LoVo (cell line): ENCODE measurements at regions not wholly inside any gene's neighbourhood (a gene's known extent, or its start where the extent isn't known, plus 50 kb on each side); places are given as distances from the start of the nearest gene placed in this dataset.

ENCODE experiments used
- DNase-seq: peaks from one replicate; pipeline ENCODE4 v3.0.0-alpha.2; 2016; ENCODE audit warnings: low spot score

DNA sequence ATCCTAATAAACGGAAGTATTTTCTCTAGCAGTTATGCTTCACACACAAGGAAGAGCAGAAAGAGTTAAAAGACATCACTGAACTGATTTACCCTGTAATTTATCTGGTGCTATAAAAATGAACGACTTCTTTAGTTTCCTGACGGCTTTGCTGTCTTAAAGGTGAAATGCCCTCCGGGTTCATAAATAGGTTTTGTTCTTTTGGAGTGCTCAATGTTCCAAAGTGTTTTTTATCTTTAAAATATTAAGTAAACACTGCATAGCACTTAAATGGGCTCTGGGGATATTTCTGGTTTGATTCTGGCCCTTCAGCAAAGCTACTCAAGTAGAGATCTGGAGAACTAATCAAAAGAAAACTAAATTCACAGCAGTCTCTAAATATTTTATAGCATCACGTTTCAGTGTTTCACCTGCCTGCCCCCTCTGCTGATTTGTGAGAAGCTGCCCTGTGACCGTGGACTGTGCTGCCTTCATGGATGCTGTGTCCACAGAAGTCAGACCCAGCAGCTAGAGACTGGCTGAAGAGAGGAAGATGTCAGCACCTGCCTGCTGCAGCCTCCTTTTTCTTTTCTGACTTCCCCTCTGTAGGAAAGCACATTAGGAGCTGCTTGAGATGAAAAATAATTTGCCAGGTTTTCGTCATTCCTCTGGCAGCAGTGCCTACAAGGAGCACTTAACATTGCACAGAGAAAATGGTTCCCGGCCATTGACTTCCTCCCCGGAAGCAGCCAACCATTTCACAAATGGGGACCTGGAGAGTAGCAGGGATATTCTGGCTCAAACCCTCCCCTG lies 205.1 kb upstream of the FSCB start:
- no peak for DNase-seq

DNA sequence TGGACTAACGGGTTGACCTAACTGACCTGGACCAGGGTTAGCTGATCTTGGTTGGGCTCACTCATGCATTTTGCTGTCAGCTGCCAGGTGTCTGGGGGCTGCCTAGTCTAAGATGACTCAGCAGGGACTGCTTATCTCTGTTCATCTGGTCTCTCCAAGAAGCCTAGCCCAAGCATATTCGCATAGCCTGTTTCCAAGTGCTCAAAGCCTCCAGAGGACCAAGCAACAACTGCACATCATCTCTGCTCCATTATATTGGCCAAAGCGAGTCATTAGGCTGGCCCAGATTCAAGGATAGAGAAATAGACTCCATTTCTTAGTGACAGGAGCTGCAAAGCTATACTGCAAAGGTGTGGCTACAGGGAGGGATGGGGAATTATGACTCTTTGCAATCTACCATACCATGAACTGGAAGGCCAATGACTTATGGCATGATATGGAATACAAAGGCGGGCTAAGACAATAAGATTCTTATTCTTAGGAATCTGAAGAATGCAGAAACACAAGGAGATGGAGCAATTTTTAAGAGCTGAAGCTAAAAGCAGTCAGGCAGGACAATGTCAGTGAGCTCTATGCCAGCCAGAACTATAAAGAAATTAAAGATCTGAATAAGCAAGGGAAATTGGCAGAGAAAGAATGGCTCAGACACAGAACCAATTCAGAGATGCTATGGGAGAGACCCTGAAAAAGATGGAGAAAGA lies 194.6 kb upstream of the FSCB start:
- no peak for DNase-seq

DNA sequence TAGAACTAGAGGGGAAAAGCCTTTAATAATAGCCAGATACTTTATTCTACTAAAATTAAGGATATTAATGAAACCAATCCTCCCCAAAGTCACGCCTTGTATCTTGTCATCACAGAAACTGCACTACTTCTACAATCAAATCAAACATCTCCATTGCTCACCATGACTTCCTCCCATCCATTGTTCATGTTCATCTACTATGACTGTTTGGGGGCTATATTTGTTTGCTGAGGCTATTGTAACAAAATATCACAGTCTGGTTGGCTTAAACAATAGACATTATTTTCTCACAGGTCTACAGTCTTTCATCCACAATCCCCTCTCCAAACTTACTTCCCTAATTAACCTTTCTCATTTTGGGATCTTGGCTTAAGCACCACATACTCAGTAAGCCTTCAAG lies 193.6 kb upstream of the FSCB start:
- no peak for DNase-seq

DNA sequence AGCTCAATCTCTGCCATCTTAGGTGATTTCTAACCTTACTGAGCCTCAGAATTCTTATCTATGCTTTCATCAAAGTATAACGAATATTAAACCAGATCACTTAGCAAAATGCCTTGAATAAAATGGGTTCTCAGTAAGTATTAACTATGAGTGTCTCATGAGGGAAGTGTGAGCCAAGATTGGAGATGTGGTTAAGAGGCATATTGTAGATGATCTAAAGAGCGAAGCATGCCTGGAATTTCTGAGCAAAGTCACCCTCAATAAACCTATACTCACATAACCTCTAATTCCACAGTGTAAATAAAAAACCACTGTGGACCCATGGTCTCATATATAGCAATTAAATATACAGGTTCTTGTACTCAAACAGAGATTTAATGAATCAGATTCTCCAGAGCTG lies 193.1 kb upstream of the FSCB start:
- DNase-seq, result peak; percentile 16

- DNase-seq, result no peak
Measured at GRCh38 chr14:44699391-44699790, 192.3 kb upstream of the FSCB start.

DNA sequence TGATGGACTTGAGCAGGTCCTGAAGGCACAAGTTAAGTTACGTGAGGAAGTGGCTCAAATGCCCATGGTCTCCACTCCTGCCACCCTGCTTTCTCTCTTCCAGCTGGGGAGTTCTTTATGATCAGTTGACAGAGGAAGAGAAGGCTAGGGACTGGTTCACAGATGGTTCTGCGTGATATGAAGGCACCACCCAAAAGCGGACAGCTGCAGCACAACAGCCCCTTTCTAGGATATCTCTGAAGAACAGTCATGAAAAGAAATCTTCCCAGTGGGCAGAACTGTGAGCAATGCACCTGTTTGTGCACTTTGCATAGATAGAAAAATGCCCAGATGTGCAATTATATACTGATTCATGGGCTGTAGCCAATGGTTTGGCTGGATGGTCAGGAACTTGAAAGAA lies 162.4 kb upstream of the FSCB start:
- DNase-seq, result no peak

DNA sequence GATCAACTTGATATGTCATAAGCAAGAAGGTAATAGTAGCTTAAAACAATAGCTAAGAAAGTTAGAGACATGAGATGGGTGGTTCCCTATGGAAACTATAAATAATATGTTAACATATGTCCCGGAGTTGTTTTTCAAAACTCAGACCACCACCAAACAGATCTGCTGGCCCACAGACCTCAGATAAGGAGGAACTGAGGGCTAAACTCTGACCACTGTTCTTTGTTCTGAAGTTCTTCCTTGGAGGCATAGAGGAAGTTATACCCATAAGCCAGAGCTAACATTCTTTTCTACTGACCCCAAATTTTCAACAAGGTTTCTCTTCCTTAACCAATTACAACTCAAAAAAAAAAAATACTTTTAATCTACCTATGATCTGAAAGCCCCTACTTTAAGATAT lies 156.1 kb upstream of the FSCB start:
- DNase-seq, result no peak

DNA sequence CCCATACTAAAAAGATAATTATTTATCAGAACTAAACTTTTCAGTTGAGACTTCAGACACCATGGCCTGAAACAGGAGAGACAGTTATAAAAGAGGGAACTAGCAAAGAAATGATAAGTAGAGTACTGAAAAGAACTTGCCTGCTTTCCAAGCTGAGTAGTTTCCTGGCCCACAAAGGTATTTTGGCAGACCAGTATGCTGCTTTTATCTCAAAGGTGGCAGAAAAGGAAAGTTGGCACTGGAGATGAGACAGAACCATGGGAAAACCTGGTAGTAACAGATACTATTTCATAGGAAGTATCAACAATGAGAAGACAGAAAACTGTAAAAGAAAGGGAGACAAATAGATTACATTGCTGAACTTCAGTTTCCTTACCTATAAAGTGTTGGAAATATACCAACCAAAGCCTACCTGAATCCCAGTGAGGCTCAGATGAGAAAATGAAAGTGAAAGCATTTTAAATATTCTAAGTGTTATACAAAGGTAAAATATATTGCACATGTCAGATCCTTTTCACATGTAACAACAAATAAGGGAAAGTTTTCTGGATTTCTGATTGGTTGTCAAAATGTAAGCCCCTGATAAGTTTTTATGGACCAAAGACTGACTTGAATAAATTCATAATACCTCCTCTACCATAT lies 155.3 kb upstream of the FSCB start:
- DNase-seq, result no peak

DNA sequence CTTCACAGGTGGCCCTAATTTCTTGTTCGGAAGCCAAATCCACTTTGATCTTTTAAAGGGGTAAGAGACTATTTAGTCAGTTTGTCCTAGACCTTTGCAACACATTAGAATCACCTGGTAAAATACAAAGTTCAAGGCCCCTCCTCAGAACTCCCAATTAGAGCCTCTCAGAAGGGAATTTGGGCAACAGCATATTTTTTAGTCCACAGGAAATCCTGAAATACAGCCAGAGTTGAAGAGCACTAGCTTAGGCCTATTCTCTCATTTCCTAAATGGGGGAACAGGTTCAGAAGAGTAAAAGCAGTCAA lies 151.3 kb upstream of the FSCB start:
- DNase-seq, result no peak

DNA sequence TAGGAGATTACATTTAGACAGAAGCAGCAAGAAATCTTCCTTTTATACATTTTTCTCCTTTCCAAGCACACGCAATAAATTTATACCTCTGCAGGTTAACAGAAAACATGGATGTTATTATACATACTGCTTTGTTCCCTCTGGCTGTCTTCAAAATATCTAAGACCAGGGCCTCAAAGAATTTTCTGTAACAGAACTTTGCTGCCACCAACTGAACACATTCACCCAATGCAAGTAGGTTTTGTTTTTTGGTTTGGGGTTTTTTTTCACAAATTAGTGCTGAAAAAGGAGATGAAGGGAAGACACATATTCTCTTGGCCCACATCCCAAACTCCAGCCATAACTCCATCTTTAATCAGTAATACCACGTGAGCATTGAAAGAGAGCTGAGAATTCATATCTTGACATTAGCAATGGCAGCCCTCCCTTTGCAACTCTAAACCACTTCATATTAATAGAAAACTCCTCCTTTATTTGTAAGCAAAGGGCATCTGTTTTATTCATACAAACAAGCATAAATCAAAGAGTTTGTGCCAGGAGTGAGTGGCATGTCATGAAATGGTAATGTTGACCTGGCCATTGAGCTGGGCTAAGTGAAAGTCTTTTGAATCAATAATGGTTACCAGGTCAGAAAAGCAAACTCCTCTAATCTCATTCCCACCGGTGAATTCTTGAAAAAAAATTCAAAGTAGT lies 150.8 kb upstream of the FSCB start:
- no peak for DNase-seq

GRCh38 chr14:44657203-44657602 lies 150.1 kb upstream of the FSCB start:
- DNase-seq, result no peak

DNA sequence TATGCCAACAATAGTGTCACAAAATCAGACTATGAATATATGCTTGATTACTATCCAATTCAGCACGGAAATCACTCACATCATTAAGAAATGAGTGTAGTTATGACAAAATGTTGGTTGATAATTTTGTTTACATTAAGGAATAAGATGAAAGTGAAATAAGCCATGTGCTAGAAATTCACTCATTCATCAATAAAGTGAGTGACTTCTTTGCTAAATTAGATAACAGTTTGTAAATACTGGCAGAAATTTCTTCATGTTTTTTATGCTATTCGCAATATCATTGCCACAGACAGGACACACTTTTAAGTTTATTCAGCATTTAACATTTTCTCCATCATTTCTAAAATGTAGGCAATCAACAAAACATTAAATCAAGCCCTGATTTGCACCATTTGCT lies 147.5 kb upstream of the FSCB start:
- no peak for DNase-seq

- DNase-seq, result no peak
Measured at GRCh38 chr14:44653641-44654040, 146.6 kb upstream of the FSCB start.

DNA sequence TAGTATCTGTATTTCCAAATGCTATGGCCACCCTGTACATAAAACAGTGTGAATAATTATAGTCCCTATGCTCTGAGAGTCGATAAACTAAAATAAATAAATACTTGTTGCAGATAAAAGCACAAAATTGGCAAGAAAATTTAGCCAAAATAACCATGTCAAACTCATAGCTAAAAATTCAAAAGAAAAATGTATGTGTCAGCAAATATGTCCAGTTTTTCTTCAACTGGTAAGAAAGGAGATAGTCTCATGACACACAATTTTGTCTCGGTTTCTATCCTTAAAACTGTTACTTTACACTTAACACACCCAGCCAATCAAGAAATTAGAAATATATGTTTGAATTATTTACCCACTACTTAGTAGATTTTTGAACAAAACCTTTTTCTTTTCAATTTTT lies 145.6 kb upstream of the FSCB start:
- DNase-seq, result no peak

DNA sequence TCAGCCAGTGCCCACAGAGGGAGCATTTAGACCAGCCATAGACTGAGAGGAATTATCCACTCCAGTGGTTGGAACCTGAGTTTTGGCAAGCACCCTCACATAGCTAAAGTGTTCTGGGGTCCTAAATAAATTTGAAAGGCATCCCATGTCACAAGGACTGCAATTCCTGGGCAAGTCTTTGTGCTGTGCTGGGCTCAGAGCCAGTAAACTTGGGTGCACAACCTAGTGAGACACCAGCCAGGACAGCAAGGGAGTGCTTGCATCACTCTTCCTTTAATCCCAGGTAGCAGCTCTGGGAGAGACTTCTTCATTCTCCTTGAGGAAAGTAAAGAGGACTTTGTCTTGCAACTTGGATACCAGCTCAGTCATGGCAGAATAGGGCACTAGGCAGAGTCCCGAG lies 142.0 kb upstream of the FSCB start:
- DNase-seq, result no peak

GRCh38 chr14:44640416-44640815 lies 133.3 kb upstream of the FSCB start:
- no peak for DNase-seq

GRCh38 chr14:44639781-44640385 lies 132.8 kb upstream of the FSCB start:
- DNase-seq, result no peak

GRCh38 chr14:44634692-44635091 lies 127.6 kb upstream of the FSCB start:
- no peak for DNase-seq

- no peak for DNase-seq
Measured at GRCh38 chr14:44626423-44626822, 119.3 kb upstream of the FSCB start.

DNA sequence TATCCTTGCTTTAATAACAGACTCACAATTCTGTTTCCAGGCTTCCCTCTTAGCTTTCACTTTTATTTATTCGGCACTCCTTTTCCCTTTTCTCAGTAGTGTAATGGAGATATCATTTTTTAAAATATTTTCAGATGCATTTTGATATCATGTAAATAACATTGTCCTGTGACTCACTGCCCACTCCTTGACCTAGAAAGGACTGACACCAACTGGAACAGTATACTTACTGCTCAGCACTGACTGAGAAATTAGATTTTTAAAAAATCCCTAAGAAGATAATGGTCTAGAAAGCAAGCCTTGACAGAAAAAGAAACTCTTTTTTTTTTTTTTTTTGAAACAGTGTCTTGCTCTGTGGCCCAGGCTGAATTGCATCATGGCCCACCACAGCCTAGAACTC lies 118.0 kb upstream of the FSCB start:
- no peak for DNase-seq

GRCh38 chr14:44620121-44621019 lies 113.3 kb upstream of the FSCB start:
- no peak for DNase-seq
